ENCODE measurements at regions not wholly inside any gene's neighbourhood (a gene's known extent, or its start where the extent isn't known, plus 50 kb on each side); places are given as distances from the start of the nearest gene placed in this dataset.

DNA sequence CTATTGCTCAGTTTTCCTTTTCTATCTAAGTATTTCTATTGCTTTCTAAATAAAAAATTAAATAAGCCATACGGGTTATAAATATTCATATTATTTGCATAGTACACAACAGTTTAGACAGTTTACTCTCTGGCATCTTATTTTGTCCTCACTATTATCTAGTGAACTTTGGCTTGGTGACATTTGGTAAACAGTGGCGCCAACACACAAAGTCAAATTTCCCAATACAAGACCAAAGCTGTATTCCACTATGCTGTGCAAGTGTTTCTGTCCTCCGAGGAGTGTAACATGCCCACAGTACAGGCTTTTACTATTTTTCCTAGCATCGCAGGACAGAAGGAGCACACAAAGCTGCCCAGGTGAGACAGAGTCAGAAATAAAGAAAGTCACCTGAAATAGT lies 61.7 kb upstream of the TP63 start (continued):
- TF ChIP-seq, protein P1, sequence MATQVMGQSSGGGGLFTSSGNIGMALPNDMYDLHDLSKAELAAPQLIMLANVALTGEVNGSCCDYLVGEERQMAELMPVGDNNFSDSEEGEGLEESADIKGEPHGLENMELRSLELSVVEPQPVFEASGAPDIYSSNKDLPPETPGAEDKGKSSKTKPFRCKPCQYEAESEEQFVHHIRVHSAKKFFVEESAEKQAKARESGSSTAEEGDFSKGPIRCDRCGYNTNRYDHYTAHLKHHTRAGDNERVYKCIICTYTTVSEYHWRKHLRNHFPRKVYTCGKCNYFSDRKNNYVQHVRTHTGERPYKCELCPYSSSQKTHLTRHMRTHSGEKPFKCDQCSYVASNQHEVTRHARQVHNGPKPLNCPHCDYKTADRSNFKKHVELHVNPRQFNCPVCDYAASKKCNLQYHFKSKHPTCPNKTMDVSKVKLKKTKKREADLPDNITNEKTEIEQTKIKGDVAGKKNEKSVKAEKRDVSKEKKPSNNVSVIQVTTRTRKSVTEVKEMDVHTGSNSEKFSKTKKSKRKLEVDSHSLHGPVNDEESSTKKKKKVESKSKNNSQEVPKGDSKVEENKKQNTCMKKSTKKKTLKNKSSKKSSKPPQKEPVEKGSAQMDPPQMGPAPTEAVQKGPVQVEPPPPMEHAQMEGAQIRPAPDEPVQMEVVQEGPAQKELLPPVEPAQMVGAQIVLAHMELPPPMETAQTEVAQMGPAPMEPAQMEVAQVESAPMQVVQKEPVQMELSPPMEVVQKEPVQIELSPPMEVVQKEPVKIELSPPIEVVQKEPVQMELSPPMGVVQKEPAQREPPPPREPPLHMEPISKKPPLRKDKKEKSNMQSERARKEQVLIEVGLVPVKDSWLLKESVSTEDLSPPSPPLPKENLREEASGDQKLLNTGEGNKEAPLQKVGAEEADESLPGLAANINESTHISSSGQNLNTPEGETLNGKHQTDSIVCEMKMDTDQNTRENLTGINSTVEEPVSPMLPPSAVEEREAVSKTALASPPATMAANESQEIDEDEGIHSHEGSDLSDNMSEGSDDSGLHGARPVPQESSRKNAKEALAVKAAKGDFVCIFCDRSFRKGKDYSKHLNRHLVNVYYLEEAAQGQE (IDR thresholded peaks at IDR 0.05), result no peak

DNA sequence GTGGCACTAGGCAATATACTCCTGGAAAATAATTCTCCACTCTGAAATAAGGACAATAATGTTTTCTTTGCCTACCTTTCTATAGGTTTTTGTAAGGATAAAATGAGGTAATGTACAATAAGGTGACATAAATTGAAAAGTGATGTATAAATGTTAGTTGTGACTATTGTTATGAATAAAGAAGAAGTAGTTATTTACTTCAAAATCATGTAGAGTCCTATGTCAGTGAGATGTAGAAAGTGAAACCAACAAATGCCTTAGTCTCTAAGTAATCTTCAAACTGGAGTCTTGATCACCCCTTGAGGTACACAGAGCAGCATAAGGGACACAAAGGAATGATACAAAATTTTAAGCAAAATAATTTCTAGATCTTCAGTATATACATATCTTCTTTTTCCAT lies 60.3 kb upstream of the TP63 start:
- Histone ChIP-seq H3K9me3 (ENCODE audit: control insufficient read depth in 4 of 4, low read length in 3 of 4) (no peaks in the 10 kb centered on the region), H3K36me3 (ENCODE audit: control insufficient read depth in 4 of 4, insufficient read depth in 3 of 4, low read depth in 1 of 4, low read length in 3 of 4) (no peaks in the 10 kb centered on the region), H3K27me3 (ENCODE audit: control insufficient read depth in 4 of 4, insufficient read depth in 4 of 4, low read length in 3 of 4) (no peaks in the 10 kb centered on the region), H3K27ac (ENCODE audit: low read depth in 1 of 2, low read length in 2 of 2) (peak overlapping the region in 1 of 2 donors; percentile 8), H3K9ac (ENCODE audit: low read depth in 1 of 2, low read length in 2 of 2) (no peak overlapping the region), H3K4me3 (ENCODE audit: low read depth in 1 of 3, low read length in 3 of 3) (no peak overlapping the region), H3K4me1 (ENCODE audit: control insufficient read depth in 4 of 4, insufficient read depth in 4 of 4, low read length in 3 of 4) (peaks cover 2 to 46% (median 14%) of the 10 kb centered on the region in 4 donors)
- TF ChIP-seq, protein P2, sequence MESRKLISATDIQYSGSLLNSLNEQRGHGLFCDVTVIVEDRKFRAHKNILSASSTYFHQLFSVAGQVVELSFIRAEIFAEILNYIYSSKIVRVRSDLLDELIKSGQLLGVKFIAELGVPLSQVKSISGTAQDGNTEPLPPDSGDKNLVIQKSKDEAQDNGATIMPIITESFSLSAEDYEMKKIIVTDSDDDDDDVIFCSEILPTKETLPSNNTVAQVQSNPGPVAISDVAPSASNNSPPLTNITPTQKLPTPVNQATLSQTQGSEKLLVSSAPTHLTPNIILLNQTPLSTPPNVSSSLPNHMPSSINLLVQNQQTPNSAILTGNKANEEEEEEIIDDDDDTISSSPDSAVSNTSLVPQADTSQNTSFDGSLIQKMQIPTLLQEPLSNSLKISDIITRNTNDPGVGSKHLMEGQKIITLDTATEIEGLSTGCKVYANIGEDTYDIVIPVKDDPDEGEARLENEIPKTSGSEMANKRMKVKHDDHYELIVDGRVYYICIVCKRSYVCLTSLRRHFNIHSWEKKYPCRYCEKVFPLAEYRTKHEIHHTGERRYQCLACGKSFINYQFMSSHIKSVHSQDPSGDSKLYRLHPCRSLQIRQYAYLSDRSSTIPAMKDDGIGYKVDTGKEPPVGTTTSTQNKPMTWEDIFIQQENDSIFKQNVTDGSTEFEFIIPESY (IDR thresholded peaks at IDR 0.05), result no peak
- TF ChIP-seq FOXA2 (IDR thresholded peaks at IDR 0.05) (no peak), FOXA1 (IDR thresholded peaks at IDR 0.05) (no peak), TAF1 (conservative IDR thresholded peaks at IDR 0.05) (no peak), SP1 (IDR thresholded peaks at IDR 0.05) (no peak), RXRA (IDR thresholded peaks at IDR 0.05) (no peak), YY1 (IDR thresholded peaks at IDR 0.05) (no peak), HNF4G (IDR thresholded peaks at IDR 0.05) (no peak), JUND (IDR thresholded peaks at IDR 0.05) (no peak), NR2F2 (IDR thresholded peaks at IDR 0.05) (no peak), RAD21 (IDR thresholded peaks at IDR 0.05) (no peak), EGR1 (IDR thresholded peaks at IDR 0.05; ENCODE audit: low read depth in 2 of 2) (no peak), HNF4A (conservative IDR thresholded peaks at IDR 0.05) (no peak), GABPA (IDR thresholded peaks at IDR 0.05 in 1 of 2, conservative IDR thresholded peaks at IDR 0.05 in 1 of 2) (no peak)
- TF ChIP-seq, protein P3, sequence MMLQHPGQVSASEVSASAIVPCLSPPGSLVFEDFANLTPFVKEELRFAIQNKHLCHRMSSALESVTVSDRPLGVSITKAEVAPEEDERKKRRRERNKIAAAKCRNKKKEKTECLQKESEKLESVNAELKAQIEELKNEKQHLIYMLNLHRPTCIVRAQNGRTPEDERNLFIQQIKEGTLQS (IDR thresholded peaks at IDR 0.05), result no peak
- TF ChIP-seq, protein P4, sequence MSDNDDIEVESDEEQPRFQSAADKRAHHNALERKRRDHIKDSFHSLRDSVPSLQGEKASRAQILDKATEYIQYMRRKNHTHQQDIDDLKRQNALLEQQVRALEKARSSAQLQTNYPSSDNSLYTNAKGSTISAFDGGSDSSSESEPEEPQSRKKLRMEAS (IDR thresholded peaks at IDR 0.05), result no peak
- TF ChIP-seq, protein P1 (IDR thresholded peaks at IDR 0.05), result no peak
- TF ChIP-seq, protein P5, sequence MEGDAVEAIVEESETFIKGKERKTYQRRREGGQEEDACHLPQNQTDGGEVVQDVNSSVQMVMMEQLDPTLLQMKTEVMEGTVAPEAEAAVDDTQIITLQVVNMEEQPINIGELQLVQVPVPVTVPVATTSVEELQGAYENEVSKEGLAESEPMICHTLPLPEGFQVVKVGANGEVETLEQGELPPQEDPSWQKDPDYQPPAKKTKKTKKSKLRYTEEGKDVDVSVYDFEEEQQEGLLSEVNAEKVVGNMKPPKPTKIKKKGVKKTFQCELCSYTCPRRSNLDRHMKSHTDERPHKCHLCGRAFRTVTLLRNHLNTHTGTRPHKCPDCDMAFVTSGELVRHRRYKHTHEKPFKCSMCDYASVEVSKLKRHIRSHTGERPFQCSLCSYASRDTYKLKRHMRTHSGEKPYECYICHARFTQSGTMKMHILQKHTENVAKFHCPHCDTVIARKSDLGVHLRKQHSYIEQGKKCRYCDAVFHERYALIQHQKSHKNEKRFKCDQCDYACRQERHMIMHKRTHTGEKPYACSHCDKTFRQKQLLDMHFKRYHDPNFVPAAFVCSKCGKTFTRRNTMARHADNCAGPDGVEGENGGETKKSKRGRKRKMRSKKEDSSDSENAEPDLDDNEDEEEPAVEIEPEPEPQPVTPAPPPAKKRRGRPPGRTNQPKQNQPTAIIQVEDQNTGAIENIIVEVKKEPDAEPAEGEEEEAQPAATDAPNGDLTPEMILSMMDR (IDR thresholded peaks at IDR 0.05; ENCODE audit: low read depth, low read length, missing input control), result no peak
- DNase-seq (ENCODE audit: low spot score), result no peak

Data from liver (tissue), 7 donors.